NCI-H69 (cell line): ENCODE measurements at regions not wholly inside any gene's neighbourhood (a gene's known extent, or its start where the extent isn't known, plus 50 kb on each side); places are given as distances from the start of the nearest gene placed in this dataset.
"Not testable (repeated sequence)": the region's sequence is repeated elsewhere in the genome, so short reads cannot be mapped to it uniquely, and the experiment has no call there.

Source experiments
- DNase-seq: peaks from one replicate; lab custom pipeline; 2025; lab: John Stamatoyannopoulos, UW

GRCh38 chr4:123537906-123538402 is 141.4 kb downstream of the SPRY1 start:
- DNase-seq, result not testable (repeated sequence)

GRCh38 chr4:123545667-123546572 is 149.3 kb downstream of the SPRY1 start:
- DNase-seq, result peak; percentile 30

- no peak for DNase-seq
These were observed 150.0 kb downstream of the SPRY1 start for GRCh38 chr4:123546573-123547060.

- peak; percentile 5 for DNase-seq
These were observed 150.9 kb downstream of the SPRY1 start for GRCh38 chr4:123547216-123548165.

- DNase-seq, result no peak
These were observed 156.7 kb downstream of the SPRY1 start for GRCh38 chr4:123553279-123553678.

GRCh38 chr4:123553733-123554637 is 157.4 kb downstream of the SPRY1 start:
- peak; percentile 3 for DNase-seq

- DNase-seq, result no peak
These were observed 158.2 kb downstream of the SPRY1 start for GRCh38 chr4:123554801-123555232.

GRCh38 chr4:123555233-123555806 is 158.7 kb downstream of the SPRY1 start:
- DNase-seq, result peak; percentile 86

GRCh38 chr4:123555807-123556273 is 159.2 kb downstream of the SPRY1 start:
- DNase-seq, result no peak

- no peak for DNase-seq
These were observed 159.9 kb downstream of the SPRY1 start for GRCh38 chr4:123556526-123556925.

GRCh38 chr4:123557857-123558536 is 161.4 kb downstream of the SPRY1 start:
- no peak for DNase-seq

- DNase-seq, result no peak
These were observed 162.3 kb downstream of the SPRY1 start for GRCh38 chr4:123558865-123559264.

- no peak for DNase-seq
These were observed 163.6 kb downstream of the SPRY1 start for GRCh38 chr4:123559955-123560871.

GRCh38 chr4:123561525-123561924 is 164.9 kb downstream of the SPRY1 start:
- DNase-seq, result no peak

- no peak for DNase-seq
These were observed 166.6 kb downstream of the SPRY1 start for GRCh38 chr4:123562994-123563750.

- peak; percentile 82 for DNase-seq
These were observed 168.3 kb downstream of the SPRY1 start for GRCh38 chr4:123564758-123565346.

- no peak for DNase-seq
These were observed 172.3 kb downstream of the SPRY1 start for GRCh38 chr4:123568936-123569335.

- DNase-seq, result no peak
These were observed 172.9 kb downstream of the SPRY1 start for GRCh38 chr4:123569541-123569940.
